GM23338 (cell line): ENCODE measurements at regions not wholly inside any gene's neighbourhood (a gene's known extent, or its start where the extent isn't known, plus 50 kb on each side); places are given as distances from the start of the nearest gene placed in this dataset.

ENCODE experiments used
- ATAC-seq: fragments of 200-7000 bp; cut with Tn5 transposase; 3 replicates; pipeline ENCODE4 v1.9.1; 2020
- DNase-seq: peaks from one replicate; pipeline ENCODE4 v3.0.0-alpha.2; 2015; ENCODE audit warnings: low spot score
- H2AFZ ChIP-seq: fragments of 200-600 bp; sonication (generic); 2 replicates; pipeline ENCODE4 v1.8.0; 2016; ENCODE audit warnings: antibody characterized with exemption, mild to moderate bottlenecking, moderate library complexity
- H3F3A ChIP-seq: fragments of 200-600 bp; sonication (generic); replicated peaks from 2 replicates; pipeline ENCODE4 v1.8.0; 2017; ENCODE audit warnings: antibody characterized with exemption, mixed run types, low read depth
- H3K27ac ChIP-seq: fragments of 200-600 bp; sonication (generic); 2 replicates; pipeline ENCODE4 v1.6.1; 2016; ENCODE audit warnings: low read depth
- H3K27me3 ChIP-seq: fragments of 200-600 bp; sonication (generic); 2 replicates; pipeline ENCODE4 v1.8.0; 2016; ENCODE audit warnings: mild to moderate bottlenecking, mixed run types, moderate library complexity; ENCODE audit not compliant: insufficient read depth
- H3K36me3 ChIP-seq: fragments of 200-600 bp; sonication (generic); 2 replicates; pipeline ENCODE4 v1.8.0; 2016; ENCODE audit warnings: mild to moderate bottlenecking; ENCODE audit not compliant: insufficient read depth
- H3K4me1 ChIP-seq: fragments of 200-600 bp; sonication (generic); 2 replicates; pipeline ENCODE4 v1.8.0; 2016; ENCODE audit warnings: mild to moderate bottlenecking, moderate library complexity; ENCODE audit not compliant: insufficient read depth
- H3K4me2 ChIP-seq: fragments of 200-600 bp; sonication (generic); 2 replicates; pipeline ENCODE4 v1.7.1; 2017; ENCODE audit warnings: mixed run types
- H3K4me3 ChIP-seq: fragments of 200-600 bp; sonication (generic); 2 replicates; pipeline ENCODE4 v1.6.1; 2016; ENCODE audit warnings: mixed run types
- H3K79me2 ChIP-seq: fragments of 200-600 bp; sonication (generic); replicated peaks from 2 replicates; pipeline ENCODE4 v1.8.0; 2017; ENCODE audit warnings: mild to moderate bottlenecking; ENCODE audit not compliant: insufficient read depth
- H3K9me2 ChIP-seq: fragments of 200-600 bp; sonication (generic); 2 replicates; pipeline ENCODE4 v1.8.0; 2017; ENCODE audit not compliant: insufficient read depth
- H4K20me1 ChIP-seq: fragments of 200-600 bp; sonication (generic); replicated peaks from 2 replicates; pipeline ENCODE4 v1.8.0; 2017; ENCODE audit warnings: mild to moderate bottlenecking; ENCODE audit not compliant: insufficient read depth
- H3K27ac Mint-ChIP-seq: 2 replicates; pipeline ENCODE4 v1.8.0; 2020; ENCODE audit warnings: inconsistent platforms, mild to moderate bottlenecking, moderate library complexity, mixed read lengths
- H3K27me3 Mint-ChIP-seq: 3 replicates; pipeline ENCODE4 v1.8.0; 2022; ENCODE audit warnings: low read depth, mild to moderate bottlenecking, moderate library complexity, mixed read lengths, inconsistent platforms; ENCODE audit not compliant: insufficient read depth, poor library complexity
- H3K36me3 Mint-ChIP-seq: 3 replicates; pipeline ENCODE4 v1.8.0; 2021; ENCODE audit warnings: low read depth, mild to moderate bottlenecking, inconsistent platforms, moderate library complexity, mixed read lengths
- H3K4me1 Mint-ChIP-seq: 3 replicates; pipeline ENCODE4 v1.8.0; 2020; ENCODE audit warnings: mild to moderate bottlenecking, inconsistent platforms, mixed read lengths
- H3K4me3 Mint-ChIP-seq: 3 replicates; pipeline ENCODE4 v1.8.0; 2021; ENCODE audit warnings: moderate library complexity, mild to moderate bottlenecking, inconsistent platforms, mixed read lengths
- H3K9me3 Mint-ChIP-seq: 3 replicates; pipeline ENCODE4 v1.8.0; 2020; ENCODE audit warnings: moderate library complexity, mild to moderate bottlenecking, inconsistent platforms, mixed read lengths
- CREB1 ChIP-seq: fragments of 250-450 bp; sonication (Bioruptor Pico); IDR thresholded peaks from 2 replicates; pipeline ENCODE4 v1.5.0; 2020; ENCODE audit warnings: low read depth, mild to moderate bottlenecking, moderate library complexity
- CTCF ChIP-seq, 2 experiments: fragments of 200-600 bp in 1 of 2; sonication (generic) in 1 of 2; conservative IDR thresholded peaks; 2 replicates each; pipeline versions ENCODE4 v1.5.1 to v1.6.1; 2016 to 2017; ENCODE audit warnings: antibody characterized with exemption in 2 of 2, low read depth in 2 of 2, mild to moderate bottlenecking in 2 of 2, moderate library complexity in 1 of 2
- ETS1 ChIP-seq: IDR thresholded peaks from 2 replicates; pipeline ENCODE4 v1.6.1; 2016; ENCODE audit warnings: antibody characterized with exemption
- EZH2 ChIP-seq: fragments of 200-600 bp; sonication (generic); IDR thresholded peaks from one replicate; pipeline ENCODE4 v1.8.0; 2017; ENCODE audit warnings: antibody characterized with exemption, mild to moderate bottlenecking, low read depth; ENCODE audit not compliant: unreplicated experiment
- EZH2phosphoT487 ChIP-seq: fragments of 200-600 bp; sonication (generic); IDR thresholded peaks from one replicate; pipeline ENCODE4 v1.8.1; 2018; ENCODE audit warnings: antibody characterized with exemption; ENCODE audit not compliant: unreplicated experiment
- JUNB ChIP-seq: IDR thresholded peaks from one replicate; pipeline ENCODE4 v1.6.1; 2016; ENCODE audit warnings: antibody characterized with exemption; ENCODE audit not compliant: unreplicated experiment
- NANOG ChIP-seq: IDR thresholded peaks from 2 replicates; pipeline ENCODE4 v1.6.1; 2016; ENCODE audit warnings: antibody characterized with exemption, borderline replicate concordance
- POLR2AphosphoS5 ChIP-seq: IDR thresholded peaks from 2 replicates; pipeline ENCODE4 v1.6.1; 2016; ENCODE audit warnings: antibody characterized with exemption, low read depth
- REST ChIP-seq: IDR thresholded peaks from one replicate; pipeline ENCODE4 v1.6.1; 2018; ENCODE audit warnings: antibody characterized with exemption; ENCODE audit not compliant: unreplicated experiment
- STAT1 ChIP-seq: IDR thresholded peaks from one replicate; pipeline ENCODE4 v1.6.1; 2016; ENCODE audit warnings: antibody characterized with exemption; ENCODE audit not compliant: unreplicated experiment
- ZNF114 ChIP-seq: fragments of 250-450 bp; sonication (Bioruptor Pico); IDR thresholded peaks from 2 replicates; pipeline ENCODE4 v1.5.0; 2020; ENCODE audit warnings: mild to moderate bottlenecking, moderate library complexity

GRCh38 chr2:35933031-35933430 is 422.5 kb upstream of the CRIM1 start (continued):
- no peak for TF ChIP-seq ETS1
- no peak for TF ChIP-seq CREB1 (CRISPR knock-in tag)
- TF ChIP-seq JUNB, result no peak
- no peak for TF ChIP-seq CTCF (conservative IDR thresholded peaks at IDR 0.05; ENCODE audit: low read depth in 2 of 2)
- TF ChIP-seq REST, result no peak
- no peak for TF ChIP-seq NANOG
- no peak for TF ChIP-seq STAT1
- no peak for TF ChIP-seq EZH2
- TF ChIP-seq POLR2AphosphoS5, result no peak
- no peak for TF ChIP-seq ZNF114 (CRISPR knock-in tag)
- TF ChIP-seq EZH2phosphoT487, result no peak

GRCh38 chr2:35932276-35932963 is 423.2 kb upstream of the CRIM1 start:
- DNase-seq (no peak), ATAC-seq (no peak)
- H3K4me2 ChIP-seq, result no peak overlapping the region
- H3K4me3 Mint-ChIP-seq, result no peak overlapping the region
- peaks cover 2% of the 10 kb centered on the region; the same call in 2 of the 3 replicates for H3K4me1 Mint-ChIP-seq
- no peaks in the 10 kb centered on the region for H3K27me3 ChIP-seq
- no peaks in the 10 kb centered on the region; the same call in 2 of the 3 replicates for H3K36me3 Mint-ChIP-seq
- no peak overlapping the region for H3K27ac ChIP-seq
- H4K20me1 ChIP-seq, result no peaks in the 10 kb centered on the region
- no peaks in the 10 kb centered on the region for H3K79me2 ChIP-seq
- H3K36me3 ChIP-seq, result no peaks in the 10 kb centered on the region
- no peaks in the 10 kb centered on the region for H3F3A ChIP-seq
- no peak overlapping the region for H3K27ac Mint-ChIP-seq
- no peaks in the 10 kb centered on the region; the same call in 2 of the 3 replicates for H3K9me3 Mint-ChIP-seq
- no peaks in the 10 kb centered on the region for H3K27me3 Mint-ChIP-seq
- no peaks in the 10 kb centered on the region for H3K4me1 ChIP-seq
- H3K9me2 ChIP-seq, result no peaks in the 10 kb centered on the region
- no peak overlapping the region for H3K4me3 ChIP-seq
- no peak overlapping the region for H2AFZ ChIP-seq
- TF ChIP-seq EZH2phosphoT487 (no peak), CTCF (conservative IDR thresholded peaks at IDR 0.05; ENCODE audit: low read depth in 2 of 2) (no peak), REST (no peak)
